ENCODE measurements at regions not wholly inside any gene's neighbourhood (a gene's known extent, or its start where the extent isn't known, plus 50 kb on each side); places are given as distances from the start of the nearest gene placed in this dataset.

DNA sequence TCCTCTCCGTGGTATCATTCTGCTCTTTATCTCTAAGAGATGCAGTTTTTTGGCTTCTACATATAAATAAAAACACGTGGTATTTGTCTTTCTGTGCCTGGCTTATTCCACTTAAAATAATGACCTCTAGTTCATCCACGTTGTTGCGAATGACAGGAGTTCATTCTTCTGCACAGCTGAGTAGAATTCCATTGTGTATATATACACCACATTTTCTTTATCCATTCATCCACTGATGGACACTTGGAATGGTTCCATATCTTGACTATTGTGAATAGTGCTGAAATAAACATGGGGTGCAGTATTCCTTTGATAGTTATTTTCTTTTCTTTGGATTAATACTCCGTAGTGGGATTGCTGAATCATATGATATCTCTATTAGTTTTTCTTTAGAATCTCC, 262.3 kb downstream of the SOX11 start:
- TF ChIP-seq, protein P1, sequence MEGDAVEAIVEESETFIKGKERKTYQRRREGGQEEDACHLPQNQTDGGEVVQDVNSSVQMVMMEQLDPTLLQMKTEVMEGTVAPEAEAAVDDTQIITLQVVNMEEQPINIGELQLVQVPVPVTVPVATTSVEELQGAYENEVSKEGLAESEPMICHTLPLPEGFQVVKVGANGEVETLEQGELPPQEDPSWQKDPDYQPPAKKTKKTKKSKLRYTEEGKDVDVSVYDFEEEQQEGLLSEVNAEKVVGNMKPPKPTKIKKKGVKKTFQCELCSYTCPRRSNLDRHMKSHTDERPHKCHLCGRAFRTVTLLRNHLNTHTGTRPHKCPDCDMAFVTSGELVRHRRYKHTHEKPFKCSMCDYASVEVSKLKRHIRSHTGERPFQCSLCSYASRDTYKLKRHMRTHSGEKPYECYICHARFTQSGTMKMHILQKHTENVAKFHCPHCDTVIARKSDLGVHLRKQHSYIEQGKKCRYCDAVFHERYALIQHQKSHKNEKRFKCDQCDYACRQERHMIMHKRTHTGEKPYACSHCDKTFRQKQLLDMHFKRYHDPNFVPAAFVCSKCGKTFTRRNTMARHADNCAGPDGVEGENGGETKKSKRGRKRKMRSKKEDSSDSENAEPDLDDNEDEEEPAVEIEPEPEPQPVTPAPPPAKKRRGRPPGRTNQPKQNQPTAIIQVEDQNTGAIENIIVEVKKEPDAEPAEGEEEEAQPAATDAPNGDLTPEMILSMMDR (IDR thresholded peaks at IDR 0.05; ENCODE audit: low read depth, low read length), result no peak
- TF ChIP-seq POLR2A (IDR thresholded peaks at IDR 0.05; ENCODE audit: extremely low read depth, insufficient read length) (no peak), MYC (IDR thresholded peaks at IDR 0.05; ENCODE audit: low read depth, low read length) (no peak)
- TF ChIP-seq, protein P2, sequence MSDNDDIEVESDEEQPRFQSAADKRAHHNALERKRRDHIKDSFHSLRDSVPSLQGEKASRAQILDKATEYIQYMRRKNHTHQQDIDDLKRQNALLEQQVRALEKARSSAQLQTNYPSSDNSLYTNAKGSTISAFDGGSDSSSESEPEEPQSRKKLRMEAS (IDR thresholded peaks at IDR 0.05; ENCODE audit: low read depth, low read length), result no peak
